NB4 (cell line): ENCODE measurements at regions not wholly inside any gene's neighbourhood (a gene's known extent, or its start where the extent isn't known, plus 50 kb on each side); places are given as distances from the start of the nearest gene placed in this dataset.
A peak's percentile ranks its signal among the peaks of the same experiment; 100 is the strongest.

Source experiments
- DNase-seq: peaks from one replicate; pipeline ENCODE4 v3.0.0; 2010; ENCODE audit warnings: low read depth
- H3K4me3 ChIP-seq: one replicate; pipeline ENCODE4 v1.5.1; 2011; ENCODE audit warnings: mild to moderate bottlenecking, low read depth, low read length, moderate library complexity
- MYC ChIP-seq: IDR thresholded peaks from 2 replicates; pipeline ENCODE4 v1.6.1; 2011; ENCODE audit warnings: low read depth, low read length
- POLR2A ChIP-seq: IDR thresholded peaks from 2 replicates; pipeline ENCODE4 v1.6.1; 2011; ENCODE audit warnings: mild to moderate bottlenecking; ENCODE audit not compliant: insufficient read length; ENCODE audit errors: extremely low read depth
- TF ChIP-seq, protein P1 (sequence below): IDR thresholded peaks from 2 replicates; pipeline ENCODE4 v1.6.1; 2011; ENCODE audit warnings: low read depth, low read length
- TF ChIP-seq, protein P2 (sequence below): IDR thresholded peaks from one replicate; pipeline ENCODE4 v1.5.1; 2012; ENCODE audit warnings: low read depth, low read length

DNA sequence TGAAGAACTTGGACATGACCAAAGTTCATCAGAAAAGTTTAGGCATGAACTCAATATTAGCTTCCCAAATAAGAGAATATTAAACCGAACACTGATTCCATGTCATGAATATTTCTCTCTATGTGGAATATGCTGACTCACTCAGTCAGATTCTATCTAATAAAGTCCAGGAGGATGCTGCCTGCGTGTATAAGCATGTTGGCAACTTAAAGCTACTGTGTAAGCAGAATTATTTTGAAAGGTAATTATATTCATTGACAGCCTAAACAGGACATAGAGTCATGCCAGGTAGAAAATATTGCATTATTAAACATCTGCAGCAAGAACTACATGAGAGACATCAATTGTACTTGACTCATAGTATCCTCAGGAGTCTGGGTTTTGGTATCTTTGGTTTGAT is 367.9 kb upstream of the SPOCK3 start:
- DNase-seq = no peak
- no peak overlapping the region for H3K4me3 ChIP-seq
- TF ChIP-seq, protein P1, sequence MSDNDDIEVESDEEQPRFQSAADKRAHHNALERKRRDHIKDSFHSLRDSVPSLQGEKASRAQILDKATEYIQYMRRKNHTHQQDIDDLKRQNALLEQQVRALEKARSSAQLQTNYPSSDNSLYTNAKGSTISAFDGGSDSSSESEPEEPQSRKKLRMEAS = no peak

DNA sequence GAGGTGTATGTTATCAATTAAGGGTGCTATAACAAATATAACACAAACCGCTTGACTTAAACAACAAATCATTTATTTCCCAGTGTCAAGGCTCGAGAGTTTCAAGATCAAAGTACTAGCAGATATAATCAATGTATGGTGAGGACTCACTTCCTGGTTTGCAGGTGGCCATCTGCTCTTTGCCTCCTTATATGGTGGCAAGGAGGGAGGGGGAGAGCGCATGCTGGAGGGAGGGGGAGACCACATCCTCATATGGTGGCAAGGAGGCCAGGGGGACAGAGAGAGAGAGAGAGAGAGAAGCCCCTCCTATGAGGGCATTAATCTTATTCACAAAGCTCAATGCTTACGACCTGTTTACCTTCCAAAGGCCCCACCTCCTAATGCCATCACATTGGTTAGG is 372.3 kb upstream of the SPOCK3 start:
- peak; percentile 4 for DNase-seq
- no peak overlapping the region for H3K4me3 ChIP-seq
- no peak for TF ChIP-seq POLR2A
- TF ChIP-seq, protein P1 = no peak
- TF ChIP-seq MYC = no peak
- TF ChIP-seq, protein P2, sequence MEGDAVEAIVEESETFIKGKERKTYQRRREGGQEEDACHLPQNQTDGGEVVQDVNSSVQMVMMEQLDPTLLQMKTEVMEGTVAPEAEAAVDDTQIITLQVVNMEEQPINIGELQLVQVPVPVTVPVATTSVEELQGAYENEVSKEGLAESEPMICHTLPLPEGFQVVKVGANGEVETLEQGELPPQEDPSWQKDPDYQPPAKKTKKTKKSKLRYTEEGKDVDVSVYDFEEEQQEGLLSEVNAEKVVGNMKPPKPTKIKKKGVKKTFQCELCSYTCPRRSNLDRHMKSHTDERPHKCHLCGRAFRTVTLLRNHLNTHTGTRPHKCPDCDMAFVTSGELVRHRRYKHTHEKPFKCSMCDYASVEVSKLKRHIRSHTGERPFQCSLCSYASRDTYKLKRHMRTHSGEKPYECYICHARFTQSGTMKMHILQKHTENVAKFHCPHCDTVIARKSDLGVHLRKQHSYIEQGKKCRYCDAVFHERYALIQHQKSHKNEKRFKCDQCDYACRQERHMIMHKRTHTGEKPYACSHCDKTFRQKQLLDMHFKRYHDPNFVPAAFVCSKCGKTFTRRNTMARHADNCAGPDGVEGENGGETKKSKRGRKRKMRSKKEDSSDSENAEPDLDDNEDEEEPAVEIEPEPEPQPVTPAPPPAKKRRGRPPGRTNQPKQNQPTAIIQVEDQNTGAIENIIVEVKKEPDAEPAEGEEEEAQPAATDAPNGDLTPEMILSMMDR = no peak

DNA sequence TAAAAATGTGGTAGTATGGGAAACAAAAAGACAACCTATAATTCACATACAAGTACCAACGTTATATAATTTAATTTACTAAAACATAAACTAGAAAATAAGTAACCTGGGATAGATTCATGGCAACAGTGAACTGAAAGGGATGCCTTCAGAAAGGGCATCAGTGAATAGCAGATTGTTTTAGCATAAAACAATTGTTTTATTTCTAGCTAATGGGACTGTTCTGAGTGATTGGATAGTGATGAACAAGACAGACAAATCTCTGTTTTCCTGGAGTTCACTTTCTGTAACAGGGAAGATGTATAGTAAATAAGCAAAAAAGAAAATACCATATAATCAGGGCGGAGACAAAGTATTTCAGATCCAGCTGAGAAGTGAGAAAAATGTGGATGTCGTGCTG is 379.1 kb upstream of the SPOCK3 start:
- TF ChIP-seq, protein P2 = no peak
- TF ChIP-seq, protein P1 = no peak
- TF ChIP-seq MYC (no peak), POLR2A (no peak)
- H3K4me3 ChIP-seq = no peak overlapping the region
- DNase-seq = no peak

DNA sequence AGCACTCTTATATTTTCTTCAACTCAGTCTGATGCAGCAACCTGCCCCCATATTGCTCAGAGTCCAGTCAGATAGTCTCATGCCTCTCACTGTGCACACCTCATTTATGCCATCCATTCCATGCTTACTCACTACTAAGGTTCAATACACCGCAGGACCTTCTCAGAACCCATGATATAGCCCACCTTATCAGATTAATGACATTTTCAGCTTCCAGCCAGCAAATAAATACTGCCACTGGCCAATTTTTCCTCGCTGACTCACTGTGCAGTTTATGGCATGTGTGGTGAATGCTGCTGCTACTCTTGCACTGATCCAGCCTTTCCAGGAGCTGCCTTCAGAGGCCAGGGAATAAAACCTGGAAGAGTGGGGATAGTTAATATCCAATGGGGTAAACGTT is 380.6 kb upstream of the SPOCK3 start:
- H3K4me3 ChIP-seq = no peak overlapping the region
- no peak for DNase-seq
- TF ChIP-seq, protein P1 = no peak
- TF ChIP-seq POLR2A (no peak), MYC (no peak)
- TF ChIP-seq, protein P2 = no peak

DNA sequence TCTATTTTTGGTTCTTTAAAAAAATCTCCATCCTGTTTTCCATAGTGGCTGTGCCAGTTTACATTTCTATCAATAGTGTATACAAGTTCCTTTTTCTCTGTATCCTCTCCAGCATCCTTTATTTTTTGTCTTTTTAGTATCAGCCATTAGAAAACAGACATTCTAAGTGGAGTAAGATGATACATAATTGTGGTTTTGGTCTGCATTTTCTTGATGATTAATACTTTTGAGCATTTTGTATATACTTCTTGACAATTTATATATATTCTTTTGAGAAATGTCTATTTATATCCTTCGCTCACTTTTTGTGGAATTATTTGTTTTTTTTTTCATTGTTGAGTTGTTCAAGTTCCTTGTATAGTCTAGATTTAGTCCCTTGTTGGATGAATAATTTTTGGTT is 382.2 kb upstream of the SPOCK3 start:
- no peak overlapping the region for H3K4me3 ChIP-seq
- no peak for DNase-seq
- TF ChIP-seq, protein P1 = no peak
- TF ChIP-seq POLR2A (no peak), MYC (no peak)
- TF ChIP-seq, protein P2 = no peak

DNA sequence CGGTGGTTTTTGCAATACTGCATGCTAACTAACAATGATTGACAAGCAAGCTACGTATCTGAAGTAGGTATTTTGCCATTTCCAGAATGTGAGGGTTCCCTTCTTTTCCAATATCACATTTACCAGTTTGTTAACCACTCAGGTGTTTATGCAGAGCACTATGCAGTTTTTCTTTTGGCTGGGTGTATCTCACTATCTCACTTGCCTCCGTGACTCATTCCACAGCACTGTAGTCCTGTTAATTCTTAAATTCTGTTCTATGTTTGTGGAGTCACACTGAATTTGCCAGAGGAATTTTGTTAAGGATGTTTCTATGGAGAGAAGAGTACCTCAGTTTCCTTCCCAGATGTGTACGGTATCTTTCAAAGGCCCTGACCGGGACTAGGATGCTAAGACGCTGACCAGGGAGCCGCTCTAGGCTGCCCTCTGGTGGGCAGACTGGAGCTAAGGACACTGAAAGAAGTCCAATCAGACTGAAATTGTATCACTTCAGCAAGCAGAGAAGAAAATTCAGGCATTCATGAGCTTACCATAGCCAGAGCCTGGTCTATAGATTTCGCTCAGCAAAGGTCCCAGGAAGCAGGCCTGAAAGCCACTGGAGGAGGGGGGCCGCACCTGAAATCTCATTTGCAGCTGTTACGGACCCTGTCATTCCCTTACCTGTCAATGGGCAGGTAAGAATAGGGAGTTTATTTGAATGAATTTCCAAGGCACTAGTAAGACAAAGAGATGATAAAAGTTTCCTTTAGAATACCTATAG is 388.4 kb upstream of the SPOCK3 start:
- no peak overlapping the region for H3K4me3 ChIP-seq
- TF ChIP-seq, protein P2 = peak; percentile 69
- TF ChIP-seq POLR2A = no peak
- no peak for TF ChIP-seq MYC
- DNase-seq = peak; percentile 47
